GM10266 (cell line): ENCODE measurements at regions not wholly inside any gene's neighbourhood (a gene's known extent, or its start where the extent isn't known, plus 50 kb on each side); places are given as distances from the start of the nearest gene placed in this dataset.

Experiments
- DNase-seq: peaks from one replicate; pipeline ENCODE4 v3.0.0; 2012; ENCODE audit errors: extremely low spot score
- TF ChIP-seq, protein P1 (sequence below): IDR thresholded peaks from 2 replicates; pipeline ENCODE4 v1.5.1; 2012; ENCODE audit warnings: mild to moderate bottlenecking, low read depth; ENCODE audit not compliant: control insufficient read depth, insufficient read depth; ENCODE audit errors: missing control alignments

DNA sequence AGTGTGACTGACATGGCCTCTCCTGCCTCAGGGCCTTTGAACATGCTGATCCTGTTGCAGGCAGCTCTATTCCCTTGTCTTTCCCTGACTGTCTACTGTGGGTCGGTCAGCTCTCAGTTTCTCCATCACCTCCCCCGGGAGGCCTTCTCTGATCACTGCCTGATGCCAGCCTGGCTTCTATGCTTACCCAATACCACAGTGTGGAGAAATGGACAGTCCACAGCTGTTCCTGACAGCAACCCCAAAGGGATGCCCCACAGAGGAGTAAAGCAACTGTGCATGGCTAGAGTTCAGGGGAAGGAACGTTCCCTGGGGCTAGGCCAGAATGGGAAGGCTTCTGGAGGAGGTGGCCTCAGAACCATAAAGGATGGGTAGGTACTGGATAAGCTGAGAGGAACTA is 354.3 kb downstream of the MIAT start:
- no peak for DNase-seq
- TF ChIP-seq, protein P1, sequence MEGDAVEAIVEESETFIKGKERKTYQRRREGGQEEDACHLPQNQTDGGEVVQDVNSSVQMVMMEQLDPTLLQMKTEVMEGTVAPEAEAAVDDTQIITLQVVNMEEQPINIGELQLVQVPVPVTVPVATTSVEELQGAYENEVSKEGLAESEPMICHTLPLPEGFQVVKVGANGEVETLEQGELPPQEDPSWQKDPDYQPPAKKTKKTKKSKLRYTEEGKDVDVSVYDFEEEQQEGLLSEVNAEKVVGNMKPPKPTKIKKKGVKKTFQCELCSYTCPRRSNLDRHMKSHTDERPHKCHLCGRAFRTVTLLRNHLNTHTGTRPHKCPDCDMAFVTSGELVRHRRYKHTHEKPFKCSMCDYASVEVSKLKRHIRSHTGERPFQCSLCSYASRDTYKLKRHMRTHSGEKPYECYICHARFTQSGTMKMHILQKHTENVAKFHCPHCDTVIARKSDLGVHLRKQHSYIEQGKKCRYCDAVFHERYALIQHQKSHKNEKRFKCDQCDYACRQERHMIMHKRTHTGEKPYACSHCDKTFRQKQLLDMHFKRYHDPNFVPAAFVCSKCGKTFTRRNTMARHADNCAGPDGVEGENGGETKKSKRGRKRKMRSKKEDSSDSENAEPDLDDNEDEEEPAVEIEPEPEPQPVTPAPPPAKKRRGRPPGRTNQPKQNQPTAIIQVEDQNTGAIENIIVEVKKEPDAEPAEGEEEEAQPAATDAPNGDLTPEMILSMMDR: no peak

DNA sequence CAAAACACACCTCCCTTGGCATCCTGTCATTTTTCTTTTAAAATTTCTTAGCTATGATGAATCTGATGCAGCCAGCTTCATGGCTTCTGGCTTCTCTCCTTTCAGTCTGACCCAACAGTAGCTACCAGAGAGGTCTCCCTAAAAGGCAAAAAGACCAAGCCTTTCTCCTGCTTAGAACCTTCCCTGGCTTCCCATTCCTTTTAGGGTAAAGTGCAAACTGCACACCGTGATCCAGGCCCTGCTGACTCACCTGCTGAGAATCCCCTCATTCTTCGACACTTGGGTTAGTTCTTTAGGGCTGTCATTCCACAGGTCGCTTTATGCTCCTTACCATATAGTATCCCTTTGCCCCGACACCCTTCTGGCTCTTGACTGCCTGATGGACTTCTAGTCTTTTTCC is 362.4 kb downstream of the MIAT start:
- no peak for DNase-seq
- TF ChIP-seq, protein P1: no peak

DNA sequence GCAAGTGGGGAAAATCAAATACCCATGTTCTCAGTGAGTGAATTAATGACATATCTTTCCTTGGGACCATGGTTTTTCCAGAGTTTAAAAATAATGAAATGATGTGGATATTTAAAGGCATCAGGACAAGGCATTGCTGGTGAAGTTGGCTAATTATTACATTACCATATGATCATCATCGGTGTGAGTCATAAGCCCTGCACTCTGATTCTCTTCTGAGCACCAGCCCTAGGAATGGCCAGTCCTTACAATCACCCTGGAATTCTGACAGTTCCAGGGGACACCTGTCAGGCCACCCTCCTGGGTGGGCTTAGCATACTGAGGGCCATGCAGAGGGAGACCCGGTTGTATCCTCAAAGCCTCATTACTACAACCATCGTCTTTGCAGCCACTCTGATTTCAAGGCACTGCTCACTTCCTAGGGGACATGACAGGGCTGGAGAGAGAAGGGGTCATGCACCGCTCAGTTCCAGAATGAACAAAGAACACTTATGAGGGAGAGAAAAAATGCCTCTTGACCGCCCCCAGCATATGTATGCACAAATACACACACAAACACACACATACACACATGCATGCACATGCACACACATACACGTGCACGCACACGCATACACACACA is 365.0 kb downstream of the MIAT start:
- DNase-seq: no peak
- TF ChIP-seq, protein P1: no peak

DNA sequence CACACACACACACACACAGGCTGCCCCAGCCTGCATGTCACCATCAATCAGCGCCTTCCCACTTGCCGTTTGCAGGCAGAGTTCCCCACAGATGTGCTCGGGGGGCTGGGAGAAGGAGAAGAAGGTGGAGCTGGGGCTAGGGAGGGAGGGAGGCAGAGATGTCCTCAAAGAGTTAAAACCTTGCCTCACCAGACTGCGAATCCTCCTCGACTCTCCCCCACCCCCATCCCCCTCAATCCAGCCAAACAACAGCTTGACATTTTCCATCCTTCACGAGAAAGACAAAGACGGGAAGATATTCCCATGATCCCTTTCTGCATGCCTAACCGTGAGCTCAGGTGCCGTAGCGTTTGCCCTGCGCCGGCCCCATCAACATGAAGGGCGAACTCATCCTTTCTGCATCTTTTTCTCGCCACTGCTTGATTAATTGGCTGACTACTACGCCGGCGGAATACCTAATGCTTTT is 365.5 kb downstream of the MIAT start:
- TF ChIP-seq, protein P1: no peak
- no peak for DNase-seq

DNA sequence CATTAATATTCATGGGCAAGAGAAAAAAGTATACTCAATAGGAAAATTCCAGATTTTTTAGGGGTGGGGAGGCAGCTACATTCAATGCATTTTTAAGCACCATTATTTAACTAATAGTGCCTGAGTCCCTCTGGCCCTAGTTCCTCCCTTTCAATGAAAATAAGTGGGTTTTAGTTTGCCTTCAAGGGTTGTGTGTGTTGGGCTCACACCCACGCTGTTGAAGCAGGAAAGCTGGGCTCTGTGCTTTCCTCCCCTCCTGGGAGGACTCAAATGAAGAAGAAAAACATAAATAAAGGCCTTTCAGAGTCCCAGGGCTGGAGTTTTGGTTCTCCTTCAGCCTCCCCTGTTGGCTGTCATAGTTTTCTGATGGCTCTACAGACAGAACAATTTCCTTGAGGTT is 366.2 kb downstream of the MIAT start:
- TF ChIP-seq, protein P1: no peak
- no peak for DNase-seq

DNA sequence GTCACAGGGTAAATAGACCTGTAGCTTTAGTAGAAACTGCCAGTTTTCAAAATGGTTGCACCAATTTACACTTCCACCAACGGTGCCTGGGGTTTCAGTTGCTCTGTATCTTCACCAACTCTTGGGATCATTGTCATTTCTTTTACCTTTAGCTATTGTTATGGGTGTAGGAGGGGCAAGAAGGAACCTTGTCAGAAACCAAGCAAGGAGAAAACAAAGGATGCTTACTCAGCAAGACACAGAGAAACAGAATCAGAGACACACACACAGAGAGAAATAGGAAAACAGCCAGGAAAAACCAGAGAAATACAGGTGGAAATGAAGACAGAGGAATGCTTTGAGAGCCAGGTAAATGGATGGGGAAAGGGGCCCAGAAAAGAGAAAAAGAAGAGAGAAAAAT is 367.6 kb downstream of the MIAT start:
- TF ChIP-seq, protein P1: no peak
- DNase-seq: no peak

DNA sequence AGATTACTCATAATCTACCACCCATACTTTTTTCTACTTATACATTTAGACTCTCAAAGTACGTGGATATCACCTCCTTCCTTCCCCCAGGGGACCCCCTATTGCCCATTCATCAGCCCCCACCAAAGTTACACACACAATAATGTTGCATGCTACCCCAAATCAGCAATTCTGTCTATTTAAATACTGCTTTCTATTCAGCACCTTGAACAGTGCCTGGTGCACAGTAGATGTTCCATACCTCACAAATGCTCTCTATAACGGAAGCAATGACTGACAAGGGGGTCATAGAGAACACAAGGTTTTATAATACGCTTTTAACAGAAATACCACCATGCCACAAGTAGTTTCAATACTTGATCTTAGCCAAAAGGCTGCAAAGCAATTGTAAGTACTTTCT is 370.7 kb downstream of the MIAT start:
- no peak for DNase-seq
- TF ChIP-seq, protein P1: no peak
